HG03060 (cell line): ENCODE measurements at regions not wholly inside any gene's neighbourhood (a gene's known extent, or its start where the extent isn't known, plus 50 kb on each side); places are given as distances from the start of the nearest gene placed in this dataset.
"Not testable (repeated sequence)": the region's sequence is repeated elsewhere in the genome, so short reads cannot be mapped to it uniquely, and the experiment has no call there.

Experiments
- ATAC-seq: cut with Tn5 transposase; IDR thresholded peaks from one replicate; pipeline ENCODE4 v1.9.1; 2021; ENCODE audit warnings: low read depth, moderate number of reproducible peaks; ENCODE audit not compliant: unreplicated experiment

DNA sequence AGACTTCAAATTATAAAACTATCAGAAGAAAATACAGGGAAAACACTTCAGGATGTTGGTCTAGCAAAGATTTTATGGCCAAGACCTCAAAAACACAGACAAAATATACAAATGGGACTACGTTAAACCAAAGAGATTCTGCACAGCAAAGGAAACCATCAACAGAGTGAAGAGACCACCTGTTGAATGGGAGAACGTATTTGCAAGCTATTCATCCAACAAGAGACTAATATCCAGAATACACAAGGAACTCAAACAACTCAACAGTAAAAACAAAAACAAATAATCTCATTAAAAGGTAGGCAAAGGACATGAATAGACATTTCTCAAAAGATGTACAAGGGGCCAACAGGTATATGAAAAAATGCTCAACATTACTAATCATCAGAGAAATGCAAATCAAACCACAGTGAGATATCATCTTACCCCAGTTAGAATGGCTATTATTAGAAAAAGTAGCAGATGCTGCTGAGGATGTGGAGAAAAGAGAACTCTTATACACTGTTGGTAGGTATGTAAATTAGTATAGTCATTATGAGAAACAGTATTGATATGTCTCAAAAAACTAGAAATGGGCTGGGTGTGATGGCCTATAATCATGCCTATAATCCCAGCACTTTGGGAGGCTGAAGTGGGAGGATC lies 112.6 kb downstream of the LRIG2 start:
- ATAC-seq: peak; percentile 95

DNA sequence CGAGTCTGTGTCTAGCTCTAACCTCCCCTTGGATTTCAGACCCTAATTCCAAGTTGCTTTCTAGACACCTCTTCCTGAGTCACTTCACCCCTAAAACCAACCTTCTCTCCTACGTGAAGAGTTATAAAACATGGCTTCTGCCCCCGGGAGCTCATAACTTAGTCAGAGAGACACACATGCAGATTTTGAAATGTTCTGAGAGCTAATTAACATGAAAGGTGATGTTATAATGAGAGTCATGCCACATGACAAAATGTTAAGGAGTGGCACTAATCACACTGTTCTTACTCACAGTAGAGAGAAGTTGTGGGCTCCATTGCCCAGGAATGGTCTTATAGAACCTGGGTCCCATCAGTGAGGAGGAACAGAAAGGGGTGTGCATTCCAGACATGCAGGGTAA lies 117.1 kb downstream of the LRIG2 start:
- ATAC-seq: no peak

DNA sequence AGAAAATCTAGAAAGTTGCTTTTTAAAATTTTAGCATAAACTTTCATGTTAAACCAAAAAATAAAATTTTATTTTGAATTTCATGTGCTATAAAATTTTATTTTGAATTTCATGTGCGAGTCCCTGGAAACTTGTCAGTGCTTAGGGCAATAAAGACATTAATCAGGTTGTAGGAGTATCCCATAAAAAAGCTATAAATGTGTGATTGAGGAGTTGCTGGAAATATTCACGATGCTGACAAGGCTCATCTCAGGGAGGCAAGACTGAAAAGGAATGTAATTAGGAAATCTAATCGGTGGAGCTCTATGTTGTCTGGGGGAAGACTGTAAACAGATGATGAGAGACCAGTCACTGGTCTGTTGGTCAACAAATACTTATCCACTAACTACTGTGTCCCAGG lies 117.9 kb downstream of the LRIG2 start:
- no peak for ATAC-seq

DNA sequence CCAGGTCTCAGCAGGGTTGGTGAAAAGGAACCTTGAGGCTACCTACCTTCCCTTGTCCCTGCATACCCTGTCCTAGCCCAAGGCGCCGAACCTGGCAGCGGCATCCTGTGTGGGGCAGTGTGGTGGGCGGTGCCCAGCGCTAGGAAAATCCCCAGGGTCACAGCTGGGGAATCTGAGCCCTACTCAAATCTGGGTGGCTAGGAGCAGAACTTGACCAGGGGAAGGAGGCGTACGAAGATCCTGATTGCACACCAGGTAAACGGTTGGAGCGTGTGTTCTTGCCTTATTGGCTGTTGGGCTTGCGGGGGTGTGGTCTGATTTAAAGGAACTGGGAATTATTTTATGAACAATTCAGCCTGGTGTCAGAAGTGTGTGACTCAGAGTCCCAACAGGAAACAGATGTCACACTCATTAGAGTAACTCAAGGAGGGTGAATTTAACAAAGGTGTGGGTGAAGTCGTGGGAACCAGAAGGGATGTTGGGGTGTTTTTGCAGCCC lies 118.6 kb downstream of the LRIG2 start:
- ATAC-seq: no peak

DNA sequence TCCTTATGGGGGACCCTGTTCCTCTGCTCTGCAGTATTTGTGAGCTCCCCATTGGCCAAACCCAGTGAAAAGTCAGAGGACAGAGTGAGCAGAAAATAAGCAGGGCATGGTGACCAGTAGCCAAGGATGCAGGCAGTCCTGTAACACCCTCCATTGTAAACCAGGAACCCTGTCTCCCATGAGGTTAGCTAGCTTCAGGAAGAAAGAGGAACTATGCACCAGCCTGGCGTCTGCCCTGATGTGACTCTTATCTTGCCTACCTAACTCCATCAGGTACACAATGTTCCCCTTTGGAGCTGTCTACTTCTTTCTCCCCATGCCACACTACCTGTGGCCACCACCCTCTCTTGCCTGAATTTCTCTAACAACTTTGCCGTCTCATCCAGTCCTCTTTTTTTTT lies 119.2 kb downstream of the LRIG2 start:
- ATAC-seq: no peak

DNA sequence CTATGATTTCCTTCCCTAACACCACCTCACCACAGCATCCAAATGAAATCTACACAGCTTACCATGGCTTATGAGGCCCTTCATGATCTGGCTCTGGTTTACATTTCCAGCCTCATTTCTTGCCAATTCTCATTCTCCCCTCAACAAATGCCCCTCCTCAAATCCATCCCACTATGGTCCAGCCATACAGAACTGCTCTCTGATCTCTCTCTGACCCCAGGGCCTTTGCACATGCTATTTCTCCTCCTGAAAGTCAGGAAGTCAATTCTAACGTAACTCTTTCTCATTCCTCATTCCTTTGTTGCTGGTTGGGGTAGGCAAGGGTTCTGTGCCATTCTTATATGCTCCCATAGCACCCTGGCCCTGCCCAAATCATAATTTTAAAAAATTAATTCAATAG lies 120.0 kb downstream of the LRIG2 start:
- no peak for ATAC-seq

DNA sequence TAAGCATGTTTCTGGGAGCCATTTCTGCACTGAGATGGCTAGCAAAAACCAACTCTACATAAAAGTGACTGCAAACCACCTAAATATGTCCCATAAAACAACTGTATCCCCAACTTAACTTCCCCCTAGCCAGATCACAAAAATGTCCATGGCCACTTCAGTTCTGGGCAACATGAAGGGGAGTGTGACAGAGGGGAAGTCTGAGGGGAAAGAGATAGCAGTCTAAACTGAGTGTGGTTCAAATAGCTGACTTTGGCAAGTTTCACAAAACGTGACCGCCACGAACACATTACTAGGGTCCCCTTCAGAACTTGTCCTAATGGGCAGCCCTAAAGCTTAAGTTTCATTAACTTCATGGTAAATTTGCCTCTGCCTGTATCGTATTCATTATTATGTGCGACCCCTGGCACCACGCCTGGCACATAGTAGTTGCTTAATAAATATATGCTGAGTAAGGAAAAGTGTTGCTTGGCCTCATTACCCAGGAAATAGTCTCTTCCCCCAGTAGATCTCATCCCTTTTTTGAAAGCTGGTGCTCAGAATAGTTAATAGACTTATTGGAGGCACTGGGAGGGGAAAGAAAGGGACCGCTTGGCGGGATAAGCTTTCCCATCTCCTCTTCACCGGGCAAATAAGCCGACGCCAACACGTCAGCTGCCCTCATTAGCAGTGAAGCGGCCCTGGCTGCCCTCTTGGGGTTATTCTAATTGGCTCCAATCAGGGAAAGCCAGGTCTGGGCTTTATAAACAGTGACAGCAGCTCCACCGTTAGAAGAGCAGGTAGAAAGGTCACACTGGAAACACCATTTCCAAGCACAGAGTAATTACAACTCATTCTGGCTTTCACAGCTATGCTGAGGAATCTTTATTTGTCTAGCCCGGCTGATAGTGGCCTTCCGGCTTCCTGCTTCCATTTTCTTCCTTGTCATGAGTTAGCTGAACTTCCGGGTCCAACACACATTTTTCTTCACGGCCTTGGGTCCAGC lies 122.1 kb downstream of the LRIG2 start:
- ATAC-seq: no peak

DNA sequence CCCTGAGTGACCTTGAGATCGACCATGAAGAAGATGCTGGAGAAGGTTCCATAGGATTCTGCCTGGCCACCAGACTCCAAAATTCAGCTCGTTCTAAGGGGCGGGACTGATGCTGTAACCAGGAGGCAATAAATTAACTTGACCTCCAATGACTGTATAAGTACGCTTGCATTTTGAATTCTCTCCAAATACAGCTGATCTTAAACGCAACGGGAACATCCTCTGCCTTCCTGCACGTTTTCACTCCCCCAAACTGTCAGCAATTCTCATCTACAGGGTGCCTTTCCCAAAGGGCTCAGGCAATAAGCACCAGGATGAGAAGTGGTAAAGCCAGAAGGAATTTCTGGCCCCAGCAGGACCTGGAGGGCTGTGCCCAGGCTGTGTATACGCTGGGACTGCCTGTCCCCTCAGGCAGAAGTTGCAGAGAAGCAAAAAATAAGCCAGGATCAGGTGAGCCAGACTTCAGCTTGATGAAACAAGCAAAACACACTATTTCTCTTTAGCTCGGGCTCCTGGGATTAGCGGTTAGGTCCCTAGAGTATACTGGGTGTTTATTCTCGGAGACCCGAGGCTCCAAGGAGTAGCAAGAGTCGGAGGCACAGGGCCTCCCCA lies 124.8 kb downstream of the LRIG2 start:
- no peak for ATAC-seq

DNA sequence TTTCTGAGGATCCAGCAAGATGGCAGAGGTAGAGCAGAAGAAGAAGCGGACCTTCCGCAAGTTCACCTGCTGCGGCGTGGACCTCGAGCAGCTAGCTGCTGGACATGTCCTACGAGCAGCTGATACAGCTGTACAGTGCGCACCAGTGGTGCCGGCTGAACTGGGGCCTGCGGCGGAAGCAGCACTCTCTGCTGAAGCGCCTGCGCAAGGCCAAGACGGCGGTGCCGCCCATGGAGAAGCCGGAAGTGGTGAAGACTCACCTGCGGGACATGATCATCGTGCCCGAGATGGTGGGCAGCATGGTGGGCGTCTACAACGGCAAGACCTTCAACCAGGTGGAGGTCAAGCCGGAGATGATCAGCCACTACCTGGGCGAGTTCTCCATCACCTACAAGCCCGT lies 125.8 kb downstream of the LRIG2 start:
- ATAC-seq: no peak

DNA sequence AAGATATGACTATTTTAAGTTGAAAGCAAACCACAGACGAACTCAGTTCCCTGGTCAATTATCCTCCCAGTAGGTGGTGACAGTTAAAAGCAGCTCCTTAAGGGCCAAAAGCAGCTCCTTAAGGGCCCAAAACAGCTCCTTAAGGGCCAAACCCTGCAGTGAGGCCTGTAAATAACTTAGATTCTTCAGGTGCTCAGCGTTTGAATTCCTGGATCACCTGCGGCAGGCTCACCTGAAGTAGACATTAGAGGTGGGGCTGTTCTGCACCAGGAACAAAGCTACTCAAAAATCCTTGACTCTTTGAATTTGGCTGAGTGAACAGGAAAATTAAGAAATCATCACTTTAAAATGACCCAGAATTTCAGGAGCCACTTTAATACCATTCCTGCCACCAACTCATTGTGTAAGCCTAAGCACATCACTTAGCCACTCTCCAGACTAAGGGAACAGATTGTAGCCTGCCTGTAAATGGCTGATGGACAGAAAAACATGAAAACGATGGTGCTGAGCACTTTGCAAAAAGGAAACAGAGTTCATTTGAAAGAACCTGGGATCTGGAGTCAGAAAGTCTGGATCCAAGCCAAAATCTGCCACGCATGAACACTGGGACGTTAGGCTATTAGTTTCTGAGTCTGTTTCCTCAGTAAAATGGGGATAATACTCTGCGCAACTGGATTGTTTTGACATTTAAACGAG lies 126.9 kb downstream of the LRIG2 start:
- no peak for ATAC-seq

DNA sequence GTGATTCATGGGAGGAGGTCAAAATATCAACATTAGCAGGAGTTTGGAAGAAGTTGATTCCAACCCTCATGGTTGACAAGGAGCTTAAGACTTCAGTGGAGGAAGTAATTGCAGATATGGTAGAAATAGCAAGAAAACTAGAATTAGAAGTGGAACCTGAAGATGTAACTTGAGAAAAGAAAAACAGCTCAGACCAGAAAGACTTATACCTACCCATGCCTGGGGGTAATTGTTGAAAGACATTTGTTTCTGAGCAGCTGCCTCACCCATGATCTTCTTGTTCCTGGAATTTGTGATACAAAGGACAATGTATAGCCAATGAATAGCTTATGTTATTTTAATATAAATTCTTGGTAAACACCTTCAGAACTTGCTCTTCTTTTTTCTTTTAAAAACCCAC lies 128.6 kb downstream of the LRIG2 start:
- ATAC-seq: no peak

DNA sequence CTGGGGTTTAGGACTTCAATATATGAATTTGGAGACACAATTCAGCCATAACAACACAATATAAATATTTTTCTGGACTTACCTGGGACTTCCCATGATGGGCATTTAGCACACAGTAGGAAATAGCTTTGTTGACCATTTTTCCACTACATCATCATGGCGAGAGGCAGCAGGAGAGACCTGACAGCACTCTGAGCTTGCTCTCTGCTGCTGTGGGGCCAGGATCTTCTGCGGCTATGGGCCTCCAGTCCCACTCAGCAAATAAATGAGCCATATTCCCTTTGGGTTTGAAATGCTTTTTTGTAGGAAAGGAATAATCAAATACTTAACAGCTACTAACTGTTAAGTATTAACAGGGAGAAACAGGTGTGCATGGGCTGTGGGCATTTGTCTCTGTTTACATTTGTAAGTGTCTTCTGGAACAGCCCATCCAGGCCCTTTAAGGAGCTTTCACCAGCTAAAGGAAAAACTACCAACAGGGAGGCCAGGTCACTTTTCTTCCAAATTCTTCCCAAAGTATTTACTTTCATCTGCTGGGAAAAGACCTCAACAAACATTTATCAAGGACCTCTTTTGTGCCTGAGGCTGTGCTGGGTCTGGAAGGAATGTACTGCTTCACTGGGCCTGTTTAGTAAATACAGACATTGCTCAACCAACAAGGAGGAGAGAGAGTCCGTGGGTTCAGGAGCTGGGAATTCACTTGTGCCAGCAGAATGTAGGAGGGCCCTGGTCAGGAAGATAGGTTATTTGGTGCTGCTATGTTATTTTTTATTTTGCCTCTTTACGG lies 133.2 kb downstream of the LRIG2 start:
- ATAC-seq: no peak

DNA sequence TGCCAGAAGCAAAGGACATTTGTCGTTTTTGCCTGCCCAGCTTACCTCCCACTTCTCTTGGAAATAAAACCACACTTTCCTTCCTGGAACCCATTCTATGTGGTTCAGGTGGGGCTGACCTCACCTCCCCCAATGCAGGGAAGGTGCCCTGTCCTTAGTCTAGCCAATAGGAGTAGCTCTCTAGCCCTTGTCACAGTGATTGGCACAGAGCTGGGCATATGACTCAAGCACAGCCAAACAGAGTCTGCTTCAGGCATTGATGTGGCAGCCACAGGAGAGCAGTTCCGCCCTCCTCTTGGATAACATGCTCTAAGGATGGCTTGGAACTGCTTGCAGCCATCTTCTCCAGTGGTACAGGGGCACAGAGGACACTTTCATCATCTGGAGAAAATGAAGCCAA lies 134.0 kb downstream of the LRIG2 start:
- ATAC-seq: no peak

DNA sequence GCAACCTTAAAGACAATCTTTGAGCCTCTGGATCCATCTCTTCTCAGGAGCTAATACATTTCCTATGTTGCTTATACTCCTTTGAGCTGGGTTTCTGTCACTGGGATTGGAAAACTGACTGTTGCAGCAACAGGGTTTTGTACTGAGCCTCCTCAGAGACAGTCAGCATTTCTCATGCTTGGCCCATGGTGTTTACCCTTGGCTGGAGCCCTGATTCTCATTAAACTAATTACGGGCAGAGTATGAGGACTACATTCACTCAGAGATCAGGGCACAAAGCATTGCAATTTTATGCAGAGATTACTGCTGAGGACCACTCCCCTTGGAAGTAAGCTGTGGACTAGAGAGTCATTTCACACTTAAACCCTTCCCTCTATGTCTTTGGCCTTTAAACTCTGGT lies 134.5 kb downstream of the LRIG2 start:
- no peak for ATAC-seq

DNA sequence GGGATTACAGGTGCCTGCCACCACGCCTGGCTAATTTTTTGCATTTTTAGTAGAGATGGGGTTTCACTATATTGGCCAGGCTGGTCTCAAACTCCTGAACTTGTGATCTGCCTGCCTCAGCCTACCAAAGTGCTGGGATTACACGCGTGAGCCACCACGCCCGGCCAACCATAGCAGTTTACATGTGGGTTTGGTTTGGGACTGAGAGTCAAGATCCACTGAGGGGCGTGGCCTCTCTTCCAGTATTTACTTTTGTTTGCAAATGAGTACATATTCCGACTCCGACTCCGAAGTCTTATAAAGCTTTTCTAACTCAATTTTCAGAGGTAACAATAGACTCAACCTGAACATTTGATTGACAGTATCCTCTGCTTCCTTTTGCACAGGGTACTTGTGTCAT lies 135.4 kb downstream of the LRIG2 start:
- ATAC-seq: not testable (repeated sequence)

DNA sequence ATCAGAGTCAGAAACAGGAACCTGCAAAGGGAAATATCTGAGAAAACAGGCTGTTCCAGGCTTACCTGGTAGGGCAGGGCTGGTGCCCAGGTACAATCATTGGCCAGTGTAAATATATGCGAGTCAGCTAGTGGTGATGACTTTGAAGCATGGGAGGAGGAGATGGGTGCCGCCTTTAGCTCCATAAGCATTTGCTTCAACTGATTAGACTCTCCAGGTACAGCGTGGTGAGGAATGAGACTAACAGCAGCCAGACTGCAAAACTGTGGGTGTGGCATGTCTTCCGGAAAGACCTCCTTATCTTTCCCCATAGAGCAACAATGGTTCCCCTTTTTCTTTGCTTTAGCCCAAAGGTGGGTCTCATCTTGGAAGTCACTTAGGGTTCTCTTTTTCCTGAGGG lies 137.2 kb downstream of the LRIG2 start:
- no peak for ATAC-seq

DNA sequence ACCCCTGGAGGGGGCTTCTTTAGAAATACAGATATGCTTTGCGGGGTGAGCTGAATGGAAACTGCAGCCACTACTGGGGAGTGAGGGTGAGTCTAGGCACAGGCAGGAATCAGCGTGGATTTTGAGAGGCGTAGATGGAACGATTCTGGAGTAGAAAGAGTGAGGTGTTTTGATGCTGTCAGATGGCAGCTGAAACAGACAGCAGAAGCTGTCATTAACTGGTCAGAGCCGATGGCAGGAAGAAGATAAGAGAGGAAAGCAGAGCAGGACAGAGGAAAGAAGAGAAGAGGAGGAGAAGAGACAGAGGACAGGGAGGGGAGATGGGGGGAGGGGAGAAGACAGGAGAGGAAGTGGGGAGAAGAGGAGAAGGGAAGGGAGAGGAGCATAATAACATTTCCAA lies 138.5 kb downstream of the LRIG2 start:
- no peak for ATAC-seq

DNA sequence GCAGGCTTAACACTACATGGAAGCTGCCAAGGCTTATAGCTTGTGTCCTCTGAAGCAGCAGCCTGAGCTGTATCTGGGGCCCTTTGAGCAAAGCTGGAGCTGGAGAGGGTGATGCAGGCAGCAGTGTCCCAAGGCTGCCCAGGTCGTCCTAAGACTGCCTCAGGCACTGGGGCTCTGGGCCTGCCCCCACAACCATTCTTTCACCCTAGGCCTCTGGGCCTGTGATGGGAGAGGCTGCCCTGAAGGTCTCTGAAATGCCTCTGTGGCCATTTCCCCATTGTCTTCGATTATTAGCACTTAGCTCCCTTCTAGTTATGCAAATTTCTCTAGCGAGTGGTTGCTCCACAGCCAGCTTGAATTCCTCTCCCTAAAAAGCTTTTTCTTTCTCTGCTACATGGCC lies 142.0 kb downstream of the LRIG2 start:
- ATAC-seq: no peak

DNA sequence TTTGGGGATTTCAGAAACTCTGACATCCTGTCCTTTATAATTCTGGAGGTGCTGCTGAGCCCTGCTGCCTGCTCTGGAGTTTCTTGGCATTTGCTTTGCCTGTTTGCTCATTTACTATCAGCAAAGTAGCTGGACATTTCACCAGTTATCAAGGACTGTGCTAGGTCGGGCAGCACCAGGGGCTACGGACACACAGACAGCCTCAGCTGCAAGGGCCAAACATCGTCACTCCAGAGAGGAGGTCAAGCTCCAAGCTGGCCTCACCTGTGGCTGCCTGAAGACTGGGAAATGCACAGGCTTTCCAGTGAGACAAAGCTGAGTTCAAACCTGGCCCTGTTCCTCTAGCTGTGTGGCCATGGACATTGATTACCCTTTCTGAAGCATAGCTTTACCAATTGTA lies 143.7 kb downstream of the LRIG2 start:
- no peak for ATAC-seq
